Daoy (cell line): ENCODE measurements at regions not wholly inside any gene's neighbourhood (a gene's known extent, or its start where the extent isn't known, plus 50 kb on each side); places are given as distances from the start of the nearest gene placed in this dataset.

ENCODE experiments used
- DNase-seq: peaks from one replicate; pipeline ENCODE4 v3.0.0-alpha.2; 2015; ENCODE audit warnings: low read depth

DNA sequence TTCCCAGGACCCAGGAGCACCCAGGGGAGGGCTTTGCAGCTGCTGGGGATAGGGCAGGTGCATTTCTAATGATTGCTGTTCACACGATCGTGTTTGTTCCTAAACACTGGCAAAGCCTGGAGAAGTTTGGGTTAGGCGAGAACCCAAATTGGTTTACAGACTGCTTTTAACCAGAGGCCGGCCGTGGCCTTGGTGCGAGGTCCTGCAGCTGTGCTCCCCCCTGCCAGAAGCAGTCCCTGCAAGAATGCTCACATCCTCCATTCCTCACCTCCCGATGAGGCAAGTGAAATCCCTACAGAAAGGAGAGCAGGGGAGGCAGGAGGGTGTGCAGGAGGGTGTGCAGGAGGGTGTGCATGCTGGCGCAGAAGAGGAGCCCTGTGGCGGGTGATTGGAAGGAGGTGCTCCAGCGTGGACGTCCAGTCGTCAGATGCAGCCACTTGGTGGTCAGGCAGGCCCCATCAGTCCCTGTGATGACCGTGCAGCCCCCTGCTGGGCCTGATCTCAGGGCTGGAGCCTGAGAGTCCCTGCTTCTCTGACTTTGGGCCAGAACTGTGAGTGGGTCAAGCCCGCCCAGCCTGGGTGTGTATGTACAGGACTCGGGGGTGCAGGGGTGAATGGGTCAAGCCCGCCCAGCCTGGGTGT, 55.7 kb upstream of the FRMD1 start:
- no peak for DNase-seq

DNA sequence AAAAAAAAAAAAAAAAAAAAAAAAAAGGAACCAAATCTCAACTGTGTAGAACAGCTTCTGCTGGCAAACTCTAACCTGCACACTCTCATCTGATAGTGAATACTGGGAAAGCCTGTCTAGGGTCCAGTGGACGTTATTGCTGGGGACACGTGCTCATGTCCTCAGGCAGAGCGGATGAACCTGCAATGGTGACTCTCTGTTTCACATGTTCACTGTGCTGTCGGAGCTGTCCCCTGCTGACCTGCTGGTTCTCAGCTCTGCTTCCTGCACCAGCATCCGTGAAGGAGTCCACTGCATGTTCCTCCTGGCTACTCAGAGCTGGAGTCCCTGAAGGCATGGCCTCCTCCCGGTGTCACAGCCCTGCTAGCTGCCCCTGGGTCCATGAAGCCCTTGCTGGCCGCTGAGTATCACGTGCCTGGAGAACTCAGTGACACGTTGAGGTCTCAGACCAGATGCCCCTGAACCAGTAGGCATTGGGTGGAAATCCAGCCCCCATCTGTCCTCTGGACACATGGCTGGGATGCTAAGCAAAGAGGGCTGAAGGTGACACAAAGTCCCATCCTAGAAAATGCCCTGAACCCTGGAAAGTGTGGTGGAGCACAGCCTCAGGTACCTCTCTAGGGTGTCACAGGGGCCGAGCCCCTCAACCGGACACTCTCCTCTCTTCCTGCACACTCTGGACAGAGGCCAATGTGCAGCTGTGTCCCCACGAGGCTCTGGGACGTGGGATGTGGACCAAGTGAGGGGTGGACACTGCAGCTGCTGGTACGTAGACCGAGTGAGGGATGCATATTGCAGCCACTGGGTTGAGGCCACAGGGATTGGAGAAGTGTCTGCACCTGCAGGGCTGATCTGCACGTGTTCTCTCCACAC, 54.9 kb upstream of the FRMD1 start:
- no peak for DNase-seq

DNA sequence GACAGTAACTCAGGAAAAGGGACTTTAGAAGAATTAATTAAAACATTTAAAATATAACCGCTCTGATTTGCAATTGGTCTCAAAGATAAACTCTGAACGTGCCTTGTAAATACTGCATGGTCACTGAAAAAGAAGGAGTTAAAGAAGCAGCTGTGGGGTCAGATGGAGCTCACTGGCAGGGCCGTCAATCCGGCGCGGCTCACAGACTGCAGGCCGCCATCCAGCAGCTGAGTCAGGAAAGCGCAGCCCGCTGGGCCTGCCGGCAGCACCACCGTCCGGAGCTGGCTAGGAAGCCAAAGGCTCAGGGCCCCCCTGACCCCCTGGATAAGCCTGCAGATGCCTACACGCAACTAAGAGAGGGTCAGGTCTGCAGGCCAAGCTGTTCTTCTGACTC, 54.2 kb upstream of the FRMD1 start:
- peak; percentile 15 for DNase-seq

DNA sequence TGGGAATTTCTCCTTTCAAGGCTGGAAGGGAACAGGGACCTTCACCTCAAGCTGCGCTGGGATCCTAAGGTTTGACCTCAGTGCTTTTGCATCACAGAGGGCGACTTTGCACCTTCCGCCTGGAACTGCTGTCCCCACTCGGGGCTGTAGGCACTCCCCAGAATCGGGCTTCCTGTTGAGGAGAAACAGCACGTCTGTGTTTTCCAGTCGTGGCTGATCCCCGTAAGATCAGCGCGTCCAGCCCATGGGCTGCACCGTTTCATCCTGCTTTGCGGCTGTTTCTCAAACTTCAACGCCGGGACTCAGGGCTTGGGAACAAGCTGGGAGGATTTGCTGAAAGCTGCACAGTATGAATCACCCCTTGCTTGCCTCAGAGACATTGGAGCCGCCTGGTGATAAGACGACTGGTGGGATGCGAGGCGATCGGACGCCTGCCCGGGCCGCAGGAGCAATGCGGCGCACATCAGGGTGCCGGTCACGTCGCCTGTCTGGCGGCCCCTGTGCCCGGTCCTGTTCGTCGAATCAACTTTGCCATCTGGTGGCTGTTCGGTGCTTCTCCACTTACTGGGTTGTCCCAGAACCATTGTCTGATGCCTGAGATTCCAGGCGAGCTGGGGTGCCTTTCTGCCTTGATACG, 53.6 kb upstream of the FRMD1 start:
- DNase-seq: peak; percentile 48

DNA sequence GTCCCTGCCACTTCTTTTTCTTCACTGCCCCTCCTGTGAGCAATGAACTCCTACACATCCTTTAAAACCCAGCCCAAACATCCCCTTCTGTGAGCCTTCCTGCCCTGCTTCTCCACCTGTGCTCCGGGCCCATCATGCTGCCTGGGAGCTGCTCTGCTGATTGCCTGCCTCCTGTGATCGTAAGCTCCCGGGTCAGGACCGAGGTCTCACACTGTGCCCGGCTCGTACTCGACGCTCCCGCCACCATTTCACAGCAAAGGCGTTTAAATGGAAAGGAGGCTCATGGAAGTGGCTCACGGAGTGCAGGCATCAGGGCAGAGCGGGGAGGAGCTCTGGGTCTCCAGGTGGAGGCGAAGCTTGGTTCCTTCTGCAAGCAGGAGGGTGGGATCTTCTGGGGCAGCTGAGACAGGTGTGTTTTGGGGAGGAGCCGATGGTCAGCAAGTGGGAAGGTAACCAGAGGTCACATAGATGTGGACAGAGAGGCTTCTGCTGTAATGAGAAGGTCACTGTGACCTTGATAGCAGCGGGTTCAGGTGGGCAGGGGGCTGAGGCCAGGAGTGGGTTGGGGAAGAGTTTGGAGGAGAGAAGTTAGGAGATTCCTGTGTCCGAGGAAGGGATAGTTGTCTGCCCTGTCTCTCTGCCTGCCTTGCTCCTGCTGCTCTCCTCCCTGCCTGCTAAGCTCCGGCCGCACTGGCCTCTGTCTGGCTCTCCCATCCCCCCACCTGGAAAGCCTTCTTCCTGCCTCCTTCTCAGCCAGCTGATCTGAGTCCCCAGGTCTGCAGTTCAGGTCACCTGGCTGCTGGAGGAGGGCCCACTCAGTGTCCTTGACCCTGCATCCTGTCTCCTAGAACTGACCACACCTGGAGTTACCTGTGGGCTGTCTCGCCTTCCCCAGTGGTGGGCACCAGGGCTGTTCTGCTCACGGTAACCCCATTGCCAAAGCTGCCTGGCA, 52.7 kb upstream of the FRMD1 start:
- no peak for DNase-seq

DNA sequence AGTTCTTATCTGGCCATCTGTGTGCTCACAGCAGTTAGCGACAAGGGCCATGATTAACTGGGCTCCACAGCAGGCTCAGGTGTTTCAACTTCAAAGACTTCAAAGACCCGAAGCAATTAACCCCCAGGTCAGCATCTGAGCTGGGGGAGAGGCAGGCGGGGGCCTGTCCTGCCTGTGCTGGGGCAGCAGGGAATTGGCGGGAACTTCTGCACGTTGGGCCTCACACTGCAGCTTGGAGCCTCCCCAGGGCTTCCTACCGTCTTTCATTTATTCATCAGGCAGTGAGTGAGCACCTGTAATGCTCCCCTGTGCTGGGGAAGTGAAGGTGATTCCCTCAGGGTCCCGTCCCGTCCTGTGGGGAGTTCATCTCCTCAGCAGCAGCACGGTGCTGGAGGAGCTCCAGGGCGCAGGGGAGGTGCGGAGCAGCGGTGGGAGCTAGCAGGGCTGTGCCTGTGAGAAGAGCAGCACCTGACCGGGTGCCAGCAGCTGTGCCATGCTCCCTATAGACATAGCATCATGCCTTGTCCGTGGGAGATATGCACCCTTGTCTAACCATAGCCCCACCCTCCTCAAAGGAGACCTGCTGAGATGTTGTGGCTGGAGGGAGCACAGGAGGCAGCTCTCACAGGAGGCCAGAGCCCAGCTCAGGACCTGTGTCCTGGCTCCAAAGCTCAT, 51.8 kb upstream of the FRMD1 start:
- no peak for DNase-seq

DNA sequence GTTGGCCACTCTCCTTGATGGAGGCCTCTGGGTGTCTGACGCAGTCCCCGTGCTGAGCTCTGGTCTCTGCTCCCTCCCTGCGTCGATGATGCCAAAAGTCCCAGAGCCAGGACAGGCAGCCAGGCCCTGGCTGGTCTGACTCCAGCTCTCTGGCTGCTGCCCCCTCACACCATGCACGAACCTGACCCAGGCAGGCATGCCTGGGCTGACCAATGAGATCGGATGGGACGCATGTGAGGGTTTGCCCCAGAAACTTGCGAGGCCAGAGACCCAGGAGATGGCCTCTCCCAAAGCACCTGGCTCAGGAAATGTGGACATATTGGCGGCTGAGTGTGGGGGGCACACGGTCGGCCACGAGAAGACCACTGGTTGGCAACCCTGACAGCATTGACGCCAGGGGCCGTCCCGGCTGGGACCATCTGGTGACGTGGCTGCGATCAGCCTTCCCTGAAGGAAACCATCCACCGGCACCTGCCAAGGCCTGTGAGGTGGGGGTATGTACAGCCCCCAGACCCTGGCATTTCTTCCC, 51.2 kb upstream of the FRMD1 start:
- no peak for DNase-seq

DNA sequence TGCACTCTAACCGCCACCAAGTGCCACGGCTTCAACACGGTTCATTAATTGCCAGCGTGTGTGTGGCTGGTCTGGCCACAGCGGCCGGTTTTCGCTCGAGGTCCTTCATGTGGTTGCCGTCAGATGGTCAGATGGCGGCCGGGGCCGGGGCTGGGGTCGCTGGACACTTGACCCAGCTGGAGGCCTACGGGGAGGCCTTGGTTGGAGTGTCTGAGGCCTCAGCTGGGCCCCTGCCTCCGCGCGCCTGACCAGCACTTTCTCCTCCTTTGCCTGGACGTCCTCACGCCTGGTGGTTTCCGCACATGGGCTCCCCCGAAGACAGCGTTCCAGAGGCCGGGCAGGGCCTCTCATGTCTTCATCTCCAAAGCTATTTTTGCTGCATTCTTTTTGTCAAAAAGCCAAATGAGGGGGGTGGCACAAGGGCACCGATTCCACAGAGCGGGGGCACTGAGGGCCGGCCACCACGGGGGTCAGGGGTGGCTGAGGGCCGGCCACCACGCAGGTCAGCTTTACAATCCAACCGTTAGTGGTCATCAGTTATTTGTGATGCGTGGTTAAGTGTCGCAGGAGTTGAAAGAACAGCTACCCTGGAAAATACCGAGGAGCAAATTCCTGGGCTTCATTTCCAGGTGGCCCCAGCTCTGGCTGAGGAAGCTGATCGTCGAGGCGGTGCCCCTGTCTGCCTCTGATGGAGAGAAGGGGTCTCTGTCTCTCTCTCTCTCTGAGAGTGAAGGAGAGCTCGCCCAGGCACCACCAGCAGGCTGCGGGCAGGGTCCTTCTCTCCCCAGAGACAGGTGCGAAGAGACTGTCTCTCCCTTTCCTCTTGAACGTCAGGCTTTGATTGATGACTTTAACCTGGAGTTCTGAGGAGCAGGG, 50.5 kb upstream of the FRMD1 start:
- DNase-seq: no peak

DNA sequence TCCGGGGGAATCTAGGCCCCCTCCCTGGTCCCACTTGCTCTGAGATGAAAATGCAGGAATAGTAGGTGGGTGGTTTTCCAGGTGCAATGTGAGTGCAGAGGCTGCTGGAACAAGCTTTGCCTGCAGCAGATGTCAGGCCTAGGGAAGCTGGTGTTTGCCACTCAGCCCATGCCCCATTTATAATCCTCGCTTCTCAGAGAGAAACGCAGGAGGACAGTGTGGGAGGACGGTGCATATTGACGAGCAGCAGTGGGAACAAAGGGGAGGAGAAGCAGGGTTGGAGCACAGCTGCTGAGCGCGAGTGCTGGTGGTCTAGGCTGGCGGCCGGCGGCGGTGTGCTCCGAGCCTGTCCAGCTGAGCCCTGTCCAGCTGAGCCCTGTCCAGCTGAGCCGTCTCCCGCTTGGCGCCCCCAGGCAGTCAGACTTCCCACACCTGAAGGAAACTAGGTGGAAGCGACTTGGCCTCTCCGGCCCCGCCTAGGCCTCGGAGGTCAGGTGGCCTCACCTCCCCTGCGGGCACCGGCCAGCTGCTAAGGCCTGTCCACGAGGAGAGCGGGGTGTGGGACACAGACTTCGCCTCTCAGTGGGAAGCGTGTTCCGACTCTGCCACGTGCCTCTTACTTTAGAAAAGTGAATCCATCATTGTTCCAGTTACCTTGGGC, 49.7 kb upstream of the FRMD1 start:
- DNase-seq: no peak
